Femur (tissue), 1 donor: ENCODE measurements at regions not wholly inside any gene's neighbourhood (a gene's known extent, or its start where the extent isn't known, plus 50 kb on each side); places are given as distances from the start of the nearest gene placed in this dataset.
"Not testable (repeated sequence)": the region's sequence is repeated elsewhere in the genome, so short reads cannot be mapped to it uniquely, and the experiment has no call there.

Experiments
- DNase-seq: peaks from one replicate; pipeline ENCODE4 v3.0.0-alpha.2; 2017

DNA sequence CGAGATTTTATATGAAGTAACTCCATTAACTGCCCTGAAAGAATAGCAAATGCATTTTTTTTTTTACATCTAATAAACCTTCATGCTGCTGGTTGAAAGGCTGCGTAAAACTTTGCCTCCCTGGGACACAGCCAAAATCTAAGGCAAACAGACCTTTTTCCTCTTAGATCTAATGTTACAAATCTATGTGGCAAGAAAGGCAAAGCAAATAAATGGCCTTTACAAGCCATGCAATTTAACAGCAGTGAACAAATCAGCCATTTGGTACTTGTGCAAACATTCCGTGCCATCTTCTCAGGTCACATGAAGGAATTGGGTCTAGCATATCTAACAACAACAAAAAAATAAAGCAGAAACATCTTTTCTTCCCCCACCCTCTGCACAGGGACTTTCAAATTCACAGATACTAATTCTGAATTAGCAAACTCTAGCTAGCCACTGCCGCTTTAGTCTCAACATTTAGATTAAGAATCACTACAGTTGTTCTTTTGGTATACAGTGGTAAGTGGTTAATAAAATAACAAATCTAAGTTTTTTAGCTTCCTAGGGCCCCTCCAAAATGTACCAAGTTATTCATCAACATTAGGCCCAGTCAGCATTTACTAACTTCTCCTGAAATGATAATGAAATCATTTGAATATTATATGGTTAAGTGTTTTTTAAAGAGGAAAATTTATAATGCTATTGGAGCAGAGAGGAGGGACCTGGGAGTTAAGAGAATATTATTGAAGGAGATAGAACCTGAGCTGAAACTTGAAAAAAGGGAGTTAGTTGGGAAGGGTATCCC lies 593.8 kb downstream of the SMARCA1 start:
- DNase-seq: no peak

DNA sequence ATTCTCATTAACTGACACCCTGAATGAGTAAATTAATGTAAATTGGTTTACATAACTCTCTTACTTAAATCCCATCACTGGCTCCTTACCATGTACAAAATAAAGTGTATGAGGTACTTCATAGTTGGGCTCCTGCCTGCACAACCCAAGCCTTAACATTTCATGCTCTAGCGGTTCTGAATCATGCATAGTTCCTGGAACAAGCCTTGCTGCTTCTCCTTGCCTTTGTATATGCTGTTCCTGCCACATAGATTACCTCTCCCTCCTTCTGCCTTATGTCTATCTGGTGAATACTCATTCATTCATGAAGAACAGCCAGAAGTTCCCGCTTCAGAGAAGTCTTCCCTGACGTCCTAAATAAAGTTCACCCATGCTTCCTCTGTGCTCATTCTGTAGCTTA lies 594.7 kb downstream of the SMARCA1 start:
- DNase-seq: no peak

DNA sequence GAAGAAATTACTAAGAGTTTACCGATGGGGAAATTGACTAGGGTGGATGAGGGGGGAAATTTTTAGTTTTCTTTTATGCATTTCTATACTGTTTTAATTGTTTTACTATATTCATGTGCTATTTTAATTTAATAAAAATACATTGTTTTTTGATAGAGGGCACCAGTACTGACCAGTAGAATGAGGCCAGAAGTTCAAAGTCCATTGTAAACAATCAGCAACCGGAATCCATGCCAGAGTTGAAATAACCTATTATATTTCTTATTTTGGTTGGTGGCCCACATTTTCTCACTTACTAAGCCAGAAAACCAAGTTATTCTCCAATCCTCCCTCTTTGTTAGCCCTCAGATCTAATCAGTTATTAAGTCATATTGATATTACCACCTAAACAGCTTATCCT lies 595.9 kb downstream of the SMARCA1 start:
- DNase-seq: no peak

DNA sequence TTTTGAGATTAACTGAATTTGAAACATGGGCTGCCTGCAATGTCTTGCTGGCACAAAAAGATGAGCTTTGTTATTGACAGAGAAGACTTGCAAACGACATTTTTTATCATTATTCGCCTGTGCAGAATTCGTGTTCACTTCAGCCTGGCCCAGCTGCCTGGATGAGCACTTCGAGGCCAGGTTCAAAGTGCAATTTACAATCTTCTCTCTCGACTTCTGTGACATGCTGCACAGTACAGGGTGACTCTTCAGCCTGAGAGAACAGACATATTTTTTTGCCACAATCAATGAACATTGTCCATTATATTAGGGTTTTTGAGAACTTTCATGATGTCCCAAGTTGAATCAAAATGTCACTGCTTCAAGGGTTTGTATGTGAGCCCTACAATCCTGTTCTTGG lies 616.5 kb downstream of the SMARCA1 start:
- no peak for DNase-seq

DNA sequence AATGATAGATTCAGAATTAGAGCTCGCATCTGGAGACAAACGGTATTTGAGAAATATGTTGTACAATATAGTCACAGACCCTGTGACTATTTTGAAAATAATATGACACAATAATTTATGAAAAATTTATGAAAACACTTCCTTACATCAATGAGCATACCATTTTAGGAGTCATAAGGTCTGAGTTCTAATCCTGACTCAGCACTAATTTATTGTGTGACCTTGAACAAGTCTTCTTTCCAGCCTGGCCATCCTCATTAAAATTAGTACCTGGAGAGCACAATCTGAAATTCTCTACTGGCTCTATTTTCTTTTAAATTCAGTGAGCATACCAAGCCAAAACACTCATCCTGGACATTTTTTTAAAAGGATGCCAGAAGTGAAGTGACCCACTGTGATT lies 622.3 kb downstream of the SMARCA1 start:
- no peak for DNase-seq

DNA sequence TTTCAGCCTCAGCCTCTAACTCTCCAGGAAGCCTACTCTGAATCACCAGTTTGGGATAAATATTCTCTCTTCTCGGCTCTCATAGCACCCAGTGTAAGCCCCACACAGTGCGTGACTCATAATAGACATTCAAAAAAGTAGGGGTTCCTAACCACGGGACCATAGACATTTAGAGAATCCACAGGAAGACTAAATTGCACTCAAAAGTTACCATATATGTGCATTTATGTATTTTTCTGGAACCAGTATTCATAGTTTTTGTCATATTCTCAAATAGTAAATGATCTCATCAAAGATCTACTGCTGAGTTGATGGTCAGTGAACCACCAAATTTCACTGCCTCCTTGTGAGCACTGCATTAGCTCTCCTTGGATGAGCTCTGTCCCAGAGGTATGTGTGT lies 625.7 kb downstream of the SMARCA1 start:
- DNase-seq: no peak

DNA sequence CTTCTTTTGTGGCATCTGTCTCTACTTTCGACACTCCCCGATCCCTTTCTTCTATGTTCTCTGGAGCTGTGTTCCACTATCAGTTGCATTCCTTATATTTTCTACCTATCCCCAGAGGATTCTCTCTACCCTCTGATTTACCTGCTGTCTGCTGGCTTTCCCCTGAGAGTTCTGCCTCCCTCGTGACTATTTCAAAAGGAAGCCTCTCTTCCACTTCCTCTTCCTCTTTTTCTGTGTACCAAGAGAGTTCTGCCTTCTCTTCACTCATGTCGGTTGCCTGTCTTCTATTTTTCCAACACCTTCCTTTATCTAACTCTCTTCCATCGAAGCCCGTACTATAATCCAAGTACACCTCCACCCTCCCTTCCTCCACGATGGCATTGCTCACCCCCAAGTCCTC lies 631.7 kb downstream of the SMARCA1 start:
- no peak for DNase-seq

DNA sequence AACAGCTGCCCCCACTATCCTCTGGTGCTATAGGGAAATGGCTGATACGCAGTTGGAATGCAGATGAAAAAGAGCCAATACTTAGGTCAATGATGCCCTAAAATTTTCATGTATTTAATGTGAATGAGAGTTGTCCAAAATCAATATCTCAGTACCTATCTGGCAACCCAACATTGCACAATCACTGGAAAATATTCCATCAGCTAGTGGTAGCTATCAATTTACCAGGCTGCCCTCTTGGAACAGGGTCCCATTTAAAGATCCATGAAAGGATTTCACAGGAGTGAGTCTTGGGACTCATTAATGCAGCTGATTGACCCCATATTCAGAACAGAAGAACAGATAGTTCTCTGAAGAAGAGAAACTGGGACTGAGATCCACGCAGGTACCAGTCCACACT lies 638.9 kb downstream of the SMARCA1 start:
- no peak for DNase-seq

DNA sequence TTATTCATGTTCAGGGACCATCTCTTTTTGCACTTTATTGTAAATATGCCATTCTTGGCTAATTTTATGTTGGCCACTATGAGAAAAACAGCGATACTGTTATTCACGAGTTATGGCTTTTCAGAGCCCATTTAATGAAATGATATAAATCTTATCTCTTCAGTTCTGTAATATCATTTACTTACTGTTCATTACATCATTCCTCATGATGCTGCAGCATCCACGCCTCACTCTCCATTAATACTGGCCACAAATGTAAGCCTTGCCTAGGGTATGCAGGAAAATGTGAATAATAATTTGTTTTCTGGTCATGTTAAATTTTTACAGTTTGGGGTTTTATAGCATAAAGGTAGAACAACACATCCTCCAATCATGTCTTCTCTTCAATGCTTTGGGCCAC lies 639.6 kb downstream of the SMARCA1 start:
- no peak for DNase-seq

DNA sequence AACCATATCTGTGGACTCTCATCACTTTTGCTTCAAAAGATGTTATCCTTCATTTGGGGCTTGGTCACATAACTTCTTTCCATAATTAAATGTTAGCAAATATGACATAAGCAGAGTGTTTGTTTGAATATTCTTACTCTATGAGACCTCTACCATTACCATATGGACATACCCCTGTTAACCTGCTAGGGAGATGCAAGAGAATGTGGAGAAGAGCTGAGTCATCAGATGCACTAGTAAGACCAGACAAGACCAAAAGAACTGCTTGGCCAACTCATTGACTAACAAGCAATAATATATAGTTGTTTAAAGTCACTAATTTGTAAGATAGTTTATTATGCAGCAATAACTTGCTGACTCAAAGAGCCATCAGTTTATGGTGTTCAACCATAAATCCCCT lies 652.9 kb downstream of the SMARCA1 start:
- no peak for DNase-seq

DNA sequence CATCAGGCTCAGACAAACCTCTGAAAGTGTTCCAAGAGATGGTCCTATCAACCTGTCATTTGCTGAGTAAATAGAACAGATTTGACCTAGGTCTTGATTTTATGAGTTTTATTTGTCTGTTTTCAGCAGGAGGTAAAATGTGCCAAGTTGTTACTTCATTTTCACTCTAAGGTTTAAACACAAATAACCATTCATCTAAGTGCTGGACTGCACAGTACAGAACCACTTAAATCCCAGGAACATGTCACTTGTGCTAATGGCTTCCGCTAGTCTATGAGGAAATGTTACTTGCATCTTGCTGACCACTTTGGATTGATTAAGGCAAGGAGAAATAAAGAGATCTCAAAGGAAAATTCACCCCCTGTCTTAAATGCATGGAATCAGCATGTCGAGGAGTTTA lies 660.7 kb downstream of the SMARCA1 start:
- no peak for DNase-seq

DNA sequence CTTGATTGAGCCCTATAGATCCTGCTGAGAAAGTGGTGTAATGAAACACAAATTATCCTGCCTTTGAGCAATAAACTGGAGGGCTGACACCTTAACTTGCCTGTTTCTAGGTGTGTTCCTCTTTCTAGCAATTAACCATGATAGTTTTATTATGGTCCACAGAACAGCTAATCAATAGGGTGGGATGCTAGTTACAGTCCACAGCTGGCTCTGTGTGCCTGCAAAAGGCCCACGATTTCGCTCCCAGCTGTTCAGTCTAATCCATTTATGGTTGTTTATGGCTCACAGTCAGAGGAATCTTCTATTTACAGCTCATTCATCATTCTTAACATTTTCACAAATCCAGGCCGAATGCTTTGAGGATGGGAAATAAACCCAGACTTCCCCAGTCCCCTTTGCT lies 674.9 kb downstream of the SMARCA1 start:
- no peak for DNase-seq

DNA sequence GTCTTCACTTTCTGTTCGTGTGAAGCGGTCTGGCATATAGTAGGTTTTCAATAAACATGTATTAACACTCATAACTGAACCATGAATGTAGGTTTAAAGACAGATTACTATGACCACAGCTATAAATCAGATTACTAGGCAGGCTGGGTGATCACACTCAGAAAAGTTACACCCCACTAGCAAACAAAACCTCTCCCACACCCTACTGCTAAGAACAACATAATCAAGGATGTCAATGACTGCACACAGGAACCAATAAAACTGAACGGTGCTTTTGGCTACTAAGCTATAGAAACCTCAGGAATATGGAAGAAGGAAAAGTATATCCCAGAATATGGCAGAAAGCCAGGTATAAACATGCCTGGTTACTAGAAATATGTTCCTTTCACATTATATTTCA lies 676.9 kb downstream of the SMARCA1 start:
- DNase-seq: no peak

DNA sequence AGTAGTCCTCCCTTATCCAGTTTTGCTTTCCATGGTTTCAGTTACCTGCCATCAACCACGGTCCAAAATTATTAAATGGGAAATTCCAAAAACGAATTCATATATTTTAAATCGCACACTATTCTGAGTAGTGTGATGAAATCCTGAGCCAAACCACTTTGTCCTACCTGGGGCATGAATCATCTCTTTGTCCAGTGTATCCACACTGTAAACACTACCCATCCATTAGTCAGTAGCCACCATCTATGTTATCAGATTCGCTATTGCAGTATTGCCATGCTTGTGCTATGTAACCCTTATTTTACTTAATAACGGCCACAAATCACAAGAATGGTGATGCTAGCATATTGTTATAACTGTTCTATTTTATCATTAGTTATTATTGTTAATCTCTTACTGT lies 704.6 kb downstream of the SMARCA1 start:
- no peak for DNase-seq

DNA sequence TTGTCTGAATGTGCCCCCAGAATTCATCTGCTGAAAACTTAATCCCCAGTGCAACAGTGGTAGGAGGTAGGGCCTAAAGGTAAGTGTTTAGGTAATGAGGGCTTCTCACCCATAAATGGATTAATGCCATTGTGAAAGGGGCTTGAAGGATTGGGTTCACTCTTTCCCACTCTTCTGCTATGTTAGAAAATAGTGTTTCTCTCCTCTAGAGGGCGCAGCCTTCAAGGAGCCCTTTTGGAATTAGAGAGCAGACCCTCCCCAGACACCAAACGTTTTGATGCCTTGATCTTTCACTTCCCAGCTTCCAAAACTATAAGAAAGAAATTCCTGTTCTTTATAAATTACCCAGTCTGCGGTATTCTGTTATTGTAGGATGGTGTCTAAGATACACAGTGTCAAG lies 706.4 kb downstream of the SMARCA1 start:
- DNase-seq: no peak

DNA sequence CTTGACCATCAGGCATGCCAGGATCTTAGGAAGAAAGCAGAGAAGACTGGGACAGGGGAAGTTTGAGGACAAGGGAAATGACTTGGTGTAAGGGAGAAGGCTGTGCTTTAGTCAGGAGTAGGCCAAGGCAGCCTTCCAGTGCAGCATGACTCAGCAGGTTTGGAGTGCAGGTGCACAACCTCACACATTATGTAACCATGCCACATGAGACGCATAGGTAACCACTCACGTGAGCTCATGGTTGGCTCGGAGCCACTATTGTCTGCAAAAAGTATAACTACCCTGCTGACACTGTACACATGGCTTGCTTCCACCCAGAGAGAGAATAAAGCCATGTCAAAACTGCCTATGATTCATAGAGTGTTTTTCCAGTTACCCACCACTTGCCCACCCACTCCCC lies 715.9 kb downstream of the SMARCA1 start:
- DNase-seq: no peak

DNA sequence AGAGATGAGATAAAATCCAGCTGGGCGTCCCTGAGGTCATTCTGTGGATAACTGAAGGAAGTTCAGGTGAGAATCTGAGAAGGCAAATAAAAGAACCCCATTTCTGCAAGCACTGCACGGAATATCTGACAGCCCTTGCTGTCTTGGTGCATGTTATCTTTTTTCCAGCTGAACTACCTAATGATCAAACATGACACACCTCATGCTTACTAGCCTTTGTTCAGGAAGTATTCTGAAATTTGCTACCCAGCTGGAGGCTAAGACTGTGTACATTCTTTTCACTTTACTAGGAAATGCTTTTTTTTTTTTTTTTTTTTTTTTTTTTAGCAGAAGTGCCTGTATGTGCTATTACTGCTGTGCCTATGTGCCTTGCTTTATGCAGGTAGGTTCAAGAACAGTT lies 718.1 kb downstream of the SMARCA1 start:
- DNase-seq: no peak

DNA sequence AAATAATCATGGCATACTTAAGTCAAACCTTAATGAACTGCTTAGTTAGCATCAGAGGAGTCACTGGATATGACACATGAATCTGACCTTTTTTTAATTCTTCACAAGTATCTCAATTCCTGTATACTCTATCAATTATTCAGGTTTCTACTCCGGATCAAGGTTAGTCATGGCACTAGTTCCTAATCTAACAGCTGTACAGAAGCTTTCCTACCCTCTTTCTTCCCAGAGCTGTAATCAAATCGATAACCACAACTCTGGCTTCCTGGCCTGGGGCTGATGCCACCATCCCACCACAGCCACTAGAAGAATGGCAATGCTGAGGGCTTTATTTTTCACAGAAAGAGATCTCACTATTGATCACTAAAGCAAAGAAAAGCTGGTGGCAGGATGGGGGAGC lies 718.5 kb downstream of the SMARCA1 start:
- DNase-seq: no peak

DNA sequence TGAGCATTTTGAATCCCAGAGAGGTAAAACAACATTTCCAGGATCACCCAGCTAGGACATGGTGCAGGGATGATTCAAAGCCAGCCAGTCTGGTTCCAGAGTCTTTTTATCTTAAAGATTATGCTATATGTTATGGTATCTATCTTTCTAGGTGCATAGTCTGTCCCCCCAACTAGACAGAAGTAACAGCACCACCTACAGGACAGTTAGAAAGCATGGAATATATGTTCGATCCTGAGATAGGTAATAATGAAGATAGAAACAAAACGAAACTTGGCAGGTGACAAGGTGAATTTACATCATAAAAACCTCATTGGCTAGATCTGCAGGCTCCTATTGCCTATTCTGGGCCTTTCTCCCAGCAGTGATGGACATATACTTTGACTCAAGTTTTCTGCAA lies 723.2 kb downstream of the SMARCA1 start:
- no peak for DNase-seq

DNA sequence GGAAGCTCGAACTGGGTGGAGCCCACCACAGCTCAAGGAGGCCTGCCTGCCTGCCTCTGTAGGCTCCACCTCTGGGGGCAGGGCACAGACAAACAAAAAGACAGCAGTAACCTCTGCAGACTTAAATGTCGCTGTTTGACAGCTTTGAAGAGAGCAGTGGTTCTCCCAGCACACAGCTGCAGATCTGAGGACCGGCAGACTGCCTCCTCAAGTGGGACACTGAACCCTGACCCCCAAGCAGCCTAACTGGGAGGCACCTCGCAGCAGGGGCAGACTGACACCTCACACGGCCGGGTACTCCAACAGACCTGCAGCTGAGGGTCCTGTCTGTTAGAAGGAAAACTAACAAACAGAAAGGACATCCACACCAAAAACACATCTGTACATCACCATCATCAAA lies 730.9 kb upstream of the ACTRT1 start:
- not testable (repeated sequence) for DNase-seq

DNA sequence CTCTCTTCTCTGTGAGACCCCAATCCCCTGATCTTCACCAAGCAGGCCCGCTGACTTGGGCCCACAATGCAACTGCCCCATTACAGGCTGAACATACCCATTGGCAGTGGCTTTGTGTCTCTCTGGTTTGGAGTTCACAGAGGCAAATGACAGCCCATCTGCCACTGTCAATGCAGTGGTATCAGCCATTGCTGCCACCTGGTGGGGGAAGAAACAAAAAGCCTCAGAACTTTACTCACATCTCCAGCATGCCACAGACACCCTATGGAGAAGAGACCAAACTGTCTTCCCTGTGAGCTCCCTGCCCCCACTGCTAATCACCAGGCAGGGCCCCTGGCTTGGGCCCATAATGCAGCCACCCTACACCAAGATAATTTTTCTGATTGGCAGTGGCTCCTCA lies 729.3 kb upstream of the ACTRT1 start:
- DNase-seq: peak; percentile 17

DNA sequence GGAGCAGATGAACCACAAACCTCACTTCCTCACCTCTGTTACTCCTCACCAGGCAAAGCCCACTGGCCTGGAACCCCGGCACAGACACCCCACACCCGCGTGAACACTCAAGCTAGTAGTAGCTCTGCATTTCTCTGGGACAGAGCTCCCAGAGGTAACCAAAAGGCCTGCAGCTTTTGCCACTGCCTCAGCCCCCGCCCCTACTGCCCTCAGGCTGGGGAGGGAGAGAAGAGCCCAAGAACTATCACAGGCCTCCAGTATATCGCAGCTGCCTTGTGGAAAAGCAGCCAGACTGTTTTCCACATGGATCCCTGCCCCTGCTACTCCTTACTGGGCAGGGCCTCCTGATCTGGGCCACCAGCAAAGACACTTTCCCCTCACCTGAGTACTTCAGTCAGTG lies 728.7 kb upstream of the ACTRT1 start:
- no peak for DNase-seq

DNA sequence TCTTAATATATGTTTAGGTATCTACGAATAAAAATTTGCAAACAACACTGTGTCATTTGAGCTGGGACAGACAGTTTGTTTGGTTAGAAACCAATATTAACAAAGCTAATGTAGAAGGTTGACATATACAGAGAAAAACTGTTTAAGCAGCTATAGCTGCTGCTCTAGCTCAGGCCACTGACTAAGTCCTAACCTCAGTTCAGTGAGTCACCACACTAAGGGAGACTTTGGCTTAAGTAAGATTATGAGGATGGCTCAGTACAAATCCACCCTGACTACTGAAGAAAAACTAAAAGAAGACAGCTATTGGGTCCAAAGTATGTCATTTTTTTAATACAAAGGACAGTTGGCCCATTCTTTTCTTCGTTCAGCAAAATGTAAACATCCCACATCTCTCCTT lies 717.3 kb upstream of the ACTRT1 start:
- no peak for DNase-seq

DNA sequence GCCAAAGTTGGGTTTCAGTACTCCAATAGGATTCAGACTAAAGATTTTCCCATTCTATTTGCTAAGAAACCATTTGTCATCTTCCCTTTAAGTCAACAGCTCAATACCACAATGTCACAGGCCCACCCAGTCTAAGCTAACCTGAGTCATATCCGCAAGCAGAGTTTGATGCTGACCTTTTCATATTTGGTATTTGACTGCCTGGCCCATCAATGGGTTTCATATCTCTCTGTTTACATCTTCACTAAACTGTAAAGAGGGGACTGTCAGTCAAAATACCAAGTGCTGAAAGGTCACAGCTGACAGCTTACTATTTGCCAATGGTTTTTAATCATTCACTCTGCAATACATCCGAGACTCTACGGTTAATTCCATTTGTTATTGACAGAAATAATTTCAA lies 707.5 kb upstream of the ACTRT1 start:
- no peak for DNase-seq

DNA sequence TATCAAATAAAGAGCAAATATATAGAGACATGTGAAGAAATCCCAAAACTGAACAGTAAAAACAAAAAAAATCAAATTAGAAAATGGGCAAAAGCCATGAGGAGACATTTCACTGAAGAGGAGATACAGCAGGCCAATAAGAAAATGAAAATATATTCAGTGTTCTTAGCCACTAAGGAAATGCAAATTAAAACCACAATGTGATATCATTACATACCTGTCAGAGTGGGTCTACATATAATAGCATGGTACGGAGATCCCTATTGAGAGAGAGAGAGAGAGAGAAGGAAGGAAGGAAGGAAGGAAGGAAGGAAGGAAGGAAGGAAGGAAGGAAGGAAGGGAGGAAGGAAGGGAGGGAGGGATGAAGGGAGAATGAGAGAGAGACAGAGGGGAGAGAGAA lies 707.0 kb upstream of the ACTRT1 start:
- no peak for DNase-seq

DNA sequence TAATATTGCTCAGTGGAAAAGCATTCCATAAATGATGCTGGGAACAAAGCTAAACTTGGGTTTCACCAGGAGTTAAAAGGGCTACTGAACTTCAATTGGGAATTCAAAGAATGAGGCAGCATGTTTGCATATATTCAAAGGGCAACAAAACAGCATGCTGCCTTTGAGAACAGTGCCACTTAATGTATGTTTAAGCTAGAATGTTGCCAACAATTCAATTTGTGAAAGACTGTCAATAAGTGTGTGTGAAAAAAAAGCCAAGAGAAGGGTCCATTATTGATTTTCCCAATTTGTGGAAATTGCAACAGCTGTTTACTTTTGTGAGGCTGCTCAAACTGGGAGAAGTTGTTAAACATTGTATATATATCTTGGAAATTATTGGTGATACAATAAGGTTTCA lies 701.9 kb upstream of the ACTRT1 start:
- no peak for DNase-seq
